ENCODE measurements at regions not wholly inside any gene's neighbourhood (a gene's known extent, or its start where the extent isn't known, plus 50 kb on each side); places are given as distances from the start of the nearest gene placed in this dataset.

- H3K27ac ChIP-seq (ENCODE audit: extremely low read depth, low read depth, low read length): no peak overlapping the region
- TF ChIP-seq ZNF580 (tag by site-specific recombination; IDR thresholded peaks at IDR 0.05): no peak
- TF ChIP-seq ZNF248 (tag by site-specific recombination; IDR thresholded peaks at IDR 0.05): no peak
- no peak for TF ChIP-seq SETDB1 (IDR thresholded peaks at IDR 0.05; ENCODE audit: insufficient read length, low read length)
- no peak for TF ChIP-seq ZNF670 (tag by site-specific recombination; IDR thresholded peaks at IDR 0.05; ENCODE audit: low read depth)
- TF ChIP-seq ZNF280C (tag by site-specific recombination; IDR thresholded peaks at IDR 0.05): no peak
- no peak for TF ChIP-seq WT1 (tag by site-specific recombination; IDR thresholded peaks at IDR 0.05)
- no peak for TF ChIP-seq ZNF274 (IDR thresholded peaks at IDR 0.05; ENCODE audit: low read length)
- no peak for TF ChIP-seq ZNF274 (tag by site-specific recombination; IDR thresholded peaks at IDR 0.05; ENCODE audit: borderline replicate concordance)
- no peak for TF ChIP-seq ZBTB49 (tag by site-specific recombination; IDR thresholded peaks at IDR 0.05; ENCODE audit: low read depth)
- TF ChIP-seq ZIC2 (tag by site-specific recombination; IDR thresholded peaks at IDR 0.05): no peak
- no peak for TF ChIP-seq ZNF112 (tag by site-specific recombination; IDR thresholded peaks at IDR 0.05)
- TF ChIP-seq MZF1 (tag by site-specific recombination; IDR thresholded peaks at IDR 0.05; ENCODE audit: borderline replicate concordance): no peak
- no peak for TF ChIP-seq BCL6B (tag by site-specific recombination; IDR thresholded peaks at IDR 0.05)
- no peak for TF ChIP-seq SCRT2 (tag by site-specific recombination; IDR thresholded peaks at IDR 0.05)
- TF ChIP-seq ZSCAN30 (tag by site-specific recombination; IDR thresholded peaks at IDR 0.05): no peak
- TF ChIP-seq REST (tag by site-specific recombination; IDR thresholded peaks at IDR 0.05): no peak
- TF ChIP-seq ZNF660 (tag by site-specific recombination; IDR thresholded peaks at IDR 0.05): no peak
- no peak for TF ChIP-seq ZNF350 (tag by site-specific recombination; IDR thresholded peaks at IDR 0.05)
- TF ChIP-seq ZNF792 (tag by site-specific recombination; IDR thresholded peaks at IDR 0.05): no peak
- TF ChIP-seq ZEB2 (tag by site-specific recombination; IDR thresholded peaks at IDR 0.05): no peak
- ChIA-PET POLR2A (no interaction called here), CTCF (no interaction called here)
- H3K4me1 ChIP-seq (ENCODE audit: control insufficient read depth, insufficient read depth, low read length): no peaks in the 10 kb centered on the region
- no peaks in the 10 kb centered on the region for H3K9me3 ChIP-seq (ENCODE audit: control insufficient read depth, insufficient read depth, low read depth, low read length)
- H3K4me3 ChIP-seq (ENCODE audit: low read depth, low read length): no peak overlapping the region
- no peaks in the 10 kb centered on the region for H3K36me3 ChIP-seq (ENCODE audit: control insufficient read depth in 2 of 2, insufficient read depth in 1 of 2, low read length in 2 of 2)
These were observed 842.5 kb downstream of the REEP3 start for GRCh38 chr10:64363687-64364086.
